ENCODE measurements at regions not wholly inside any gene's neighbourhood (a gene's known extent, or its start where the extent isn't known, plus 50 kb on each side); places are given as distances from the start of the nearest gene placed in this dataset.

DNA sequence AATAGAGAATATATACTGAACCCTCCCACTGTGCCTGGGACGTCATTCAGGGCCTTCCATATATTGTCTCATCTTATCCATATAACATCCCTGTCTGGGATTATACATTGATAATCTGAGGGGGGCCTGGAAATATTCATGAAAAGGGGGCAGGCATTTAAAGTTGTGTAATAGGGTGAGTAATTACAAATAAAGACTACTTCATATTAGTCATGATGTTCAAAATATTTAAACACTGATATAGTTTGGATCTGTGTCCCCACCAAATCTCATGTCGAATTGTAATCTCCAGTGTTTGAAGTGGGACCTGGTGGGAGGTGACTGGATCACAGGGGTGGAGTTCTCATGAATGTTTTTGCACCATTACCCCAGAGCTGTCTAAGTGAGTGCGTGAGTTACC lies 97.8 kb downstream of the AQP9 start:
- DNase-seq, result no peak

- no peak for DNase-seq
Observed at GRCh38 chr15:58240191-58240932, 102.2 kb downstream of the AQP9 start.

- no peak for DNase-seq
Observed at GRCh38 chr15:58241872-58242271, 103.7 kb downstream of the AQP9 start.

GRCh38 chr15:58243070-58243469 lies 104.9 kb downstream of the AQP9 start:
- no peak for DNase-seq

DNA sequence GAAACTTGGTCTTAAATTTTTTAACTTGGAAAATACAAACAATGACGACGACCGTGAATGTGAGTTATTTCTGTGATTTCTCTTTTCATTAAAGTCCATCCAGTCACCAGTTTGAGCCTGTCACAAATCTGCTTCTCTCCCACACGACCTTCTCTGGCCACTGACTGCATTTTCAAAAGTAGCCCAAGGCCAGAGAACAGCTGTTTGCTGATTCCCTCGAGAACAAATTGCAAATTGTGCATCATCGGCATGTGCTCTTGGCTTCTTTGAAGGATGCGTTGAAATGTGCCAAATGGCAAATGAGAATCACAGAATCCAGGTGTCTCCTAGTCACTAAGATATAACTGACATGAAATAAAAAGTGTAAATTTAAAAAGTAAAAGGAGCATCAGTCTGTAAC lies 106.4 kb downstream of the AQP9 start:
- no peak for DNase-seq

GRCh38 chr15:58246041-58246440 lies 107.9 kb downstream of the AQP9 start:
- DNase-seq, result no peak

GRCh38 chr15:58247855-58248842 lies 110.0 kb downstream of the AQP9 start:
- DNase-seq, result no peak

- DNase-seq, result no peak
Observed at GRCh38 chr15:58249646-58250312, 111.6 kb downstream of the AQP9 start.

- no peak for DNase-seq
Observed at GRCh38 chr15:58252586-58253323, 114.6 kb downstream of the AQP9 start.

- no peak for DNase-seq
Observed at GRCh38 chr15:58257776-58258325, 119.7 kb downstream of the AQP9 start.

GRCh38 chr15:58258501-58259292 lies 120.5 kb downstream of the AQP9 start:
- no peak for DNase-seq

GRCh38 chr15:58260205-58260724 lies 122.1 kb downstream of the AQP9 start:
- DNase-seq, result no peak

DNA sequence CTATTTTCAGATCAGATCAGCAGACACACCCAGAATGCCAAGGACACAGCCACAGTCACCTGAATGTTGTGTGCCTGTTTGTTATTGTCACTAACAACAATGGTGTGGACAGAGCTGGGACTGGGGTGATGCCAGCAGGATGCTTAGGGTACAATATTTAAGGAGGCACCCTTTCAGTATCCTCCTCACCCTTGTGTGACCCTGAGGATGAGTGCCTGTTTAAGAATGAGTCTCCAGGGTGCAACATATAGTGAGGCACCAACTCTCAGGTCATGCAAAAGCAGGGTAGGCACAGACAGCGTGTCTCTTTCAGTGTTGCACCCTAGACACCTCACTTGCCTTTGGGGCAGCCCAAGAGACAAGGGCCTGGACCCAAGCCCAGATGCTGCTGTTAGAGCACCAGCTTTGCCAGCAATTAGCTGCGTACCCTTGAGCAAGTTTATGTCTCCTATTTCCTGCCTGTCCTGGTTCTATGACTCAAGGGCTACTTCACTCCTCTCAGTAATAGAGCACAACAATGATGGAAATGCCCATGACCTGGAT lies 122.6 kb downstream of the AQP9 start:
- DNase-seq, result no peak

GRCh38 chr15:58261368-58261767 lies 123.2 kb downstream of the AQP9 start:
- DNase-seq, result no peak

DNA sequence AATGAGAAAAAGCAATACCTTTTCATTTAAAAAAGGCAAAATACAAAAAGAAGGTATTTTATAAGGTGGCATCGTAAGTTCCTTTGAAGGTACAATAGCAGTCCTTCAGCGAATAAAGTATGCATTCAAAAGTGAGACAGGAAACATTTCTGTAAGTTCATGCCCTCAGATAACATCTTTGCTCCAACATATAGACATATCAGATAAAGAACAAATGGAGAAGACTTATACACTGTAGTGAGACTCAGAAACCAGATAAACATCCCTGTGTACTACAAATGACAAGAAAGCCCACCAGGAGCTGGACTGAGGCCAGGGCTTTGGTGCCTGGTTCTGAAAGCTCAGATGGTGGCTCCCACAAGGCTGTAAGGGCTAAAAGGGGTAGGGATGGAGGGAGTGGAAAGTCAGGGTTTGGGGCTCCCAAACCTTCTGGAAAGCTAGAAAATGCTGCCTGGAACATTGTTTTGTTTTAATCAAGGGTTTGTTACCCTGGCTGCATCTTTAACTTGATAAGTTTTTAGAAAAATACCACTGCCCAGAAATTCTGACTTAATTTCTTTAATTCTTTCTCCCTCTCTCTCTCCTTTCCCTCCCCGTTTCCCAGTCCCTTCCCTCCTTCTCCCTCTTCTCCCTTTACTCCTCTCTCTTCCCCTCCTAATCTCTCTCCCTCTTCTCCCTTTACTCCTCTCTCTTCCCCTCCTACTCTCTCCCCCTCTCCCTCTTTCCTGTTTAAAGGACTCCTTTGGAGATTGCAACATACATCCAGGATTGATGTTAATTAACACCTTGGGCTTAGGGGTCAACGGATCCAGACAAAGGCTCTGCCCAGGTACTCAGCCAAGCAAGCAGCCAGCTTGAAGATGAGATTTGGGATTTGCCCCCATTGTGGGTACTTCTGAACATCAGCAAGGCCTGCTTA lies 126.1 kb downstream of the AQP9 start:
- no peak for DNase-seq

GRCh38 chr15:58267051-58267450 lies 128.9 kb downstream of the AQP9 start:
- DNase-seq, result no peak

DNA sequence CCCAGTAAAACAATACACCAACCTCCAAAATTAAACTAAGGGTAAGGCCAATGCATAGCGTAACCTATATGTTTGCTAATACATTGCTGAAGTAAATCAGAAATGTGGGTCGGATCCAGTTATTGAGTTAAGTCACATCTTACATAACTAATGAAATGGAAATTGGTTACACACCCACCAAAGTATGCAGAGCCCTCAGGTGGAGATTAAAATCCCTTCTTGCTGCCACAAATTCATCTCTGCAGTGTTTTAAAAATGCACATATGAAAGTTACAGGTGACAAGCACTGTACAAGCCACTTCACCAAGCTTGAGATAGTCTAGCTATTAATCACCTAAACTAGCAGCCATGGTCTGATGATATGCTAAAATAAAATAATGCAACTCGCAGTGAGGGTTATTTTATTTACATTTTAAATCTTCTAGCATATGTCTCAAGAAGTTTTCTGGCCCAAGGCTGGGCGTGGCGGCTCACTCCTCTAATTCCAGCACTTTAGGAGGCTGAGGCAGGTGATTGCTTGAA lies 130.6 kb downstream of the AQP9 start:
- no peak for DNase-seq

- peak in 1 of 2 donors; percentile 14 for DNase-seq
Observed at GRCh38 chr15:58269455-58270414, 131.6 kb downstream of the AQP9 start.
